ENCODE measurements at regions not wholly inside any gene's neighbourhood (a gene's known extent, or its start where the extent isn't known, plus 50 kb on each side); places are given as distances from the start of the nearest gene placed in this dataset.

- DNase-seq (ENCODE audit: low read depth in 2 of 2): no peak
- TF ChIP-seq CTCF (IDR thresholded peaks at IDR 0.05; ENCODE audit: low read depth, low read length): no peak
Measured at GRCh38 chr5:79850316-79850822, 140.7 kb downstream of the MTX3 start.

GRCh38 chr5:79849486-79850315 lies 141.4 kb downstream of the MTX3 start:
- TF ChIP-seq CTCF (IDR thresholded peaks at IDR 0.05; ENCODE audit: low read depth, low read length): no peak
- DNase-seq (ENCODE audit: low read depth in 2 of 2): no peak

More at GRCh38 chr5:79850316-79850822, 140.7 kb downstream of the MTX3 start:
- H3K4me3 ChIP-seq (replicated peaks in 1 of 2; ENCODE audit: low read depth in 2 of 2, low read length in 2 of 2): no peak overlapping the region

More at GRCh38 chr5:79849486-79850315, 141.4 kb downstream of the MTX3 start:
- H3K4me3 ChIP-seq (replicated peaks in 1 of 2; ENCODE audit: low read depth in 2 of 2, low read length in 2 of 2): no peak overlapping the region
